Activated CD4-positive, alpha-beta T cell treated with anti-CD3 and anti-CD28 coated beads, Interleukin-2, amount 50 U/mL, for 48 hours (primary cell): ENCODE measurements at regions not wholly inside any gene's neighbourhood (a gene's known extent, or its start where the extent isn't known, plus 50 kb on each side); places are given as distances from the start of the nearest gene placed in this dataset.

Experiments used
- DNase-seq, 2 experiments: peaks; one replicate each; pipeline ENCODE4 v3.0.0-alpha.2; 2020

- DNase-seq = no peak
Observed at GRCh38 chr7:25852211-25852938, 299.6 kb upstream of the NFE2L3 start.

- no peak for DNase-seq
Observed at GRCh38 chr7:25852939-25853271, 299.1 kb upstream of the NFE2L3 start.

- DNase-seq = no peak
Observed at GRCh38 chr7:25853314-25853713, 298.7 kb upstream of the NFE2L3 start.

GRCh38 chr7:25854059-25854458 is 297.9 kb upstream of the NFE2L3 start:
- DNase-seq = no peak

GRCh38 chr7:25854608-25855497 is 297.1 kb upstream of the NFE2L3 start:
- DNase-seq = peak in 1 of 2 experiments; percentile 56

GRCh38 chr7:25855854-25856782 is 295.9 kb upstream of the NFE2L3 start:
- DNase-seq = no peak

- no peak for DNase-seq
Observed at GRCh38 chr7:25857376-25858067, 294.5 kb upstream of the NFE2L3 start.

- no peak for DNase-seq
Observed at GRCh38 chr7:25858200-25858524, 293.8 kb upstream of the NFE2L3 start.

GRCh38 chr7:25858525-25859411 is 293.2 kb upstream of the NFE2L3 start:
- DNase-seq = no peak

GRCh38 chr7:25859412-25860274 is 292.4 kb upstream of the NFE2L3 start:
- no peak for DNase-seq

- no peak for DNase-seq
Observed at GRCh38 chr7:25860275-25861163, 291.5 kb upstream of the NFE2L3 start.

GRCh38 chr7:25861164-25861496 is 290.9 kb upstream of the NFE2L3 start:
- no peak for DNase-seq

GRCh38 chr7:25861601-25862260 is 290.3 kb upstream of the NFE2L3 start:
- DNase-seq = no peak

- DNase-seq = peak; percentile 92 to 94
Observed at GRCh38 chr7:25862261-25863004, 289.6 kb upstream of the NFE2L3 start.

- no peak for DNase-seq
Observed at GRCh38 chr7:25863005-25863728, 288.8 kb upstream of the NFE2L3 start.

- DNase-seq = no peak
Observed at GRCh38 chr7:25863729-25864110, 288.3 kb upstream of the NFE2L3 start.

- DNase-seq = no peak
Observed at GRCh38 chr7:25864511-25864910, 287.5 kb upstream of the NFE2L3 start.
